Fibroblast of skin of back (primary cell): ENCODE measurements at regions not wholly inside any gene's neighbourhood (a gene's known extent, or its start where the extent isn't known, plus 50 kb on each side); places are given as distances from the start of the nearest gene placed in this dataset.

ENCODE experiments used
- DNase-seq: peaks from one replicate; pipeline ENCODE4 v3.0.0-alpha.2; 2013

DNA sequence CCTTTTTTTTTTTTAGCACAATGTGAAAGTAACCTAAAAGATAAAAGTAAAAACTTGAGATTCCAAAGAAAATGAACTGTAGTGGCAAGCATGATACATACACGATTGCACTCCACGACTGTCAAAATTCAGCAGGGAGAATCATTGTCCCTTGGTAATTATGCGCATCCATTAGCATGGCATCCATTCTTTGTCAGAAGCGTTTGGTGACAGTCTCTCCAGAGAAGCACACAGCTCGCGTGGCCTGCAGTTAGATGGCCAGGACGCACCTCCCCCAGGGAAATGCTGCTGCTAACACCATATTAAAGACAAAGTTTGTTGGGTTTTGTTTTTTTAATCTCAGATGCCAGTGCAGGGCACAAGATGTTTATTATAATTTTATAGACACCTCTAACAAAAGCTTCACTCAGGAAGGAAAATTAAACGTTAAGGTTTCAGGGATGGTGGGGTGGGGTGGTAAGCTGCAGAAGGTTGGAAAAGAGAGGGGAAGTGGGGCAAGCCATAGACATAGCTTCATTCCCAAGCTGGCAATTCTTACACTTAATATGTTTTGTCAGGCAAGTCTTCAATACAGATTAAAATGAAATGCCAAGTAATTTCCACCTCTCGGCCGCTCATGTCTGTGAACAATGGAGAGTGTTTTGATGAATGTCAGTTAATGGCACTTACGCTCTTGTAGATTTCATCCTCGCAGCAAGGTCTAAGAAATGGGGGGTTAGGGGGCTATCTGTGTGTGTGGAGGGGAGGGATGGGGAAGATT lies 142.8 kb upstream of the TOPAZ1 start:
- no peak for DNase-seq

DNA sequence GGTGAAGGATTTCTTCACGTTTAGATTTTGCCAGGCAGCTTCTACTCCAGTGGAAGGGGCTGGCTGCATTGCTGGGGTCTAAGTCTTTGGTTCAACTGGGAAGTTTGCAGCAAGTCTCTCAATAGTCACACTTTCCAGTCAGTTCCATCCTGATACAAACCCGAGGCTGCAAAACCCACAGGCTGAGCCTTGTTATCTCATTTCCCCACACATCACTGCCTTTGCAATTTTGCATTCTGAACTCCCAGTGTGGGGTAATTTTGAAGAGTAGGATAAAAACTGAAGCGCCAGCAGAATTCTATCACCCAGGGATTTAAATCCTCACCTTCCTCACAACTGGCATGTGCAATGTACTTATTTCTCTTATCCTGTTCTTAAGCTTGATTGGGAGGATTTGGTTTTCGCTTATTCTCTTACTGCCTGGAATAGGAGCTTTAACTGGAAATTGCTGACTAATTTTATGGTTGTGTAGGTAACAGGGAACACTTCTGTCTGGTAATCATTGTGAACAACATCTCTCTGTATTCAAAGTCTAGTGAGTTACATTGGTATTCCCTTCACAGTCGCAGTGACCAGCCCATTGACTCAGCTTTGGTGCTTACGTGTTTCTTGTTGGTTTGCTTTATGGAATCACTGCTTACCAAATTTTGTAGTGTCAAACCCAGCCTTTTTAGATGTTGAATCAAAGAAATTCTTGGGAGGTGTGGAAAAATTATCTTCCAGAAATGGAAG lies 142.0 kb upstream of the TOPAZ1 start:
- DNase-seq = no peak

DNA sequence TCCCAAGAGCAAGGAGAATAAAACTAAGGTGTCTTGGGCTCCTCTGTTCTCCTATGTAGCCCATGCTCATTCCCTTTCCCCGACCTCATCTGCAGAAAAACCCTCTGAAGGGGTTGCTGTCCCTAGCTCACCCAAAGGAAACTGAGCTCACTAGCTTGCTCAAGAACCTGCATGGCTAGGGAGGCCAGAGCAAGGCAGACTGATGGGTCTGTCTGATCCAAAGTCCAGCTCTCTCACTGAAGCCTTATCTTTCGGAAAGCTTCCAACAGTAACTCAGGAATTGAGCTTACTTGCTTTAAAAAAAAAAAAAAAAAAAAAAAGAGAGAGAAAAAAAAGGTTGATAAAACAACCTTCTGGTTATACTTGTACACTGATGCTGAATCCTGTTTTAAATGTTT lies 141.4 kb upstream of the TOPAZ1 start:
- DNase-seq = no peak

DNA sequence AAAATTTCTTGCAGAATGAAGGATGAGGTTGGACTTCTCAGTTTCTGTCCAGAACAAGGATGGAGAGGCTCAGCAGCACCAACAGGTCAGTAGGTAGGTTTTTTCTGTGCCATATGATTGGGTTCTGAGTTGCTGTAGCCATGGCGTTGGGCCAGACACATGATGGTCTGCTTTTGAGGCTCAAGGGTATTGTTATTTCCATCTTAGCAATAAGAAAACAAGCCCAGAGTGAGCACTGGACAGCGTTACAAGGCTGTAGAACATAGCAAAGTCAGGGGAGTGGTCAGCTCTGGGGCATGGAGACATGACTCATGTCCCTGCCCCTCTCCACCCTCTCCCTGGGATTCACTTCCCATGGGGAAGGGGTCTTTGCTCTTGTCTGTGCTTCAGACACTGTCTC lies 137.6 kb upstream of the TOPAZ1 start:
- no peak for DNase-seq

DNA sequence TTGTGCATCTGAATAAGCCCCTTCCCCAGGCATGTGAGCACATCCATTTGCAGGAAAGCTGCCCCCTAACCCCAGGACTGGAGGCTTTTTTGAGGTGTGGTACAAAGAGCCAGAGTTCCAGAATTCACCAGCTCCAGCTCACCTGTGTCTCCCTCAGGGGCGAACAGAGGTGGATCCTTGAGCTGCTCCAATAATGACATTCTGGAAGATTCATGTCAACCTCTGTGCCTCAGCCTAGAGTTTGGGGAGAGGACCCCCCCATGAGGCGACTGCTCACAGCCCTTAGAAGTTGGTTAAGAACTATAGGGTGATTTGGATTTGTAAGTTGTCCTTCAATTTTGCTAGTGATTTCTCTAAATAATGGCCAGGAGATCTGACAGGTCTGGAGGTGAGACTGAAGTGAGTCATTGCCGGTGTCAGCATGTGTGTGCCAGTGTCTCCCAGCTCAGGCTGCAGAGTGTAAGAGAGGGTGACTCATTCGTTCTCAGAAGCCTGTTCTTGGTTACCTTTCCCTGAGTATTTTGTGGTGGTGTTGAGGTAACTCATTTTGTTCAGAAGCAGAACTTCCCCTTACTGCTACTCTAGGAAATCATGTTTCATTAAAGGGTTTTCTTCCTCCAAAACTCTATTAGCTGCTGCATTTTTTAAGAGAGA lies 136.9 kb upstream of the TOPAZ1 start:
- DNase-seq = peak; percentile 50

DNA sequence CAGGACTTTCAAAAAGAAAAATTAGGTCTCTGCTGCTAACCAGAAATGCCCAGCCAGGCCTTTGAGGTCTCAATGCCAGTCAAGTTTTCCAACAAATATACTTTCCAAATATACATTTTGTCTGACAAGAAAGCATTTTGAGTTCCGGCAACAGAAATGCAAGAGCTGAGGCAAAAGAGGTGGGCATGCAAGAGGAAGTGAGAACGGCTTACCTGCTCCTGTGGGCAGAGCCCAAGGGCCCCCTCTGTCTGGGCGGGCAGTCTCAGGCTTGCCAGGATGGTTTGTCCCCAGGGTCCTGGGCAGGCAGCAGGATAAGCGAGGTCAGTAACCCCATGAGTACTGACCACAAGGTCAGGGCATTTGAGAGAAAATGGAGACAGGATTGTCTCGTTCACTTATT lies 136.1 kb upstream of the TOPAZ1 start:
- no peak for DNase-seq

DNA sequence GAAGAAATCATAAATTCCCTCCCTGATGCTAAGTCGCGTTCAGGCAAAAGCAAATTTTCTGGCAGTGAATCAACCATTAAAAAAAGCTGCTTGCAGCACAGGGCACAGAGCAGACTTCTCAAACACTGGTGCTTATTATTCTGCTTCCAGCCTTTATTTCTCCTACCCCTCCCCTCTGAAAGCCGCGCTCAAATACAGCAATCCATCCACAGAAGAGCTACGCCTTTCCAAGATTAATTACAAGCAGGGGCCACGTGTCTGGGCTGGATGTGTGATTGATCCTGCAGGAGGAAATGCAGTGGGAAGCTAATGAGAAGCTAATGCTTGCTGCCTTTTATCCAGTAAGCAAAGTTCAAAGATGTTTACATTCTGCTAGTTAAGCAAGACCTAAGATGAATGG lies 134.9 kb upstream of the TOPAZ1 start:
- no peak for DNase-seq

DNA sequence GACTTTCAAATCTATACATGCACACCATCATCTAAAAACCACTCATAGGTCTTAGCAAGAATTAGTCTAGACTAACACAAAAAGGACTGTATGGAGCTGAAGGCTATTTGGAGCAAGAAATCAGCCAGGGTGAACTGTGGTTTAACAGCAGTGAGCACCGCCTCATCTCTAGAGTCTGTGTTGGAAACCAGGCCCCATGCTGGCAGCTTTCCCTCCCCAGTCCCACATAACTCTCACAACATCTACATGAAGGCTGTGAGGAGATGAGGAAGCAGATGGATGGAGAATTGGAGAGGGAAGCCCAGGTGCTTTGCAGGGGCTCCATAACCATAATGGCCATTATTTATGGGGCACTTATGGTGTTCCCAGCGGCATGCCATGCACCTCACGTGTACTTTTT lies 133.2 kb upstream of the TOPAZ1 start:
- no peak for DNase-seq

DNA sequence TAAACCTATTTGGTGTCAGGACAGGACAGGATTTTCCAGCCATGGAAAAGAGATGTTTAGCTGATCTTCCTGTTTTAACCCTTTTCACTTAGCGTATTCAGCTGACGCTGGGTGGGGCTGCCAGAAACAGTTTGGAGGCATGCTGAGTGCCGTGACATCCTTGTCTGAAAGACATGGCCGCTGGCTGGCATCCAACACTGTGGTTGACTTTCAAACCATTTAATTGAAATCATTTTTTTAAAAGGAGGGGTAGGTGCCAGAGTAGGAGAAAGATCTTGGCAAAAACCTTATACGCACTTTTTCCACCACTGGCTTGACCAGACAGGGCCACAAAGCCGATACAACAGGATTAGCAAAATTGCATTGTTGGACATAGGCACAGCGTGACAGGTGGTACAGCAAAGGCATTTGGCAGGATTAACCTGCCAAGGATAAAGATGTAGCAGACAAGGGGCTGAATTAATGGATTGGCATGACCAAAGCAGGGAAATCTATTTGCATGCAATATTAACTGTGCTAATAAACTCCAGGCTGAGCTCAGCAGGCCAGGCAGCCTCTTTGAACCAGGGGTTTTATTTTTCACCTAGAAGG lies 131.8 kb upstream of the TOPAZ1 start:
- DNase-seq = no peak

DNA sequence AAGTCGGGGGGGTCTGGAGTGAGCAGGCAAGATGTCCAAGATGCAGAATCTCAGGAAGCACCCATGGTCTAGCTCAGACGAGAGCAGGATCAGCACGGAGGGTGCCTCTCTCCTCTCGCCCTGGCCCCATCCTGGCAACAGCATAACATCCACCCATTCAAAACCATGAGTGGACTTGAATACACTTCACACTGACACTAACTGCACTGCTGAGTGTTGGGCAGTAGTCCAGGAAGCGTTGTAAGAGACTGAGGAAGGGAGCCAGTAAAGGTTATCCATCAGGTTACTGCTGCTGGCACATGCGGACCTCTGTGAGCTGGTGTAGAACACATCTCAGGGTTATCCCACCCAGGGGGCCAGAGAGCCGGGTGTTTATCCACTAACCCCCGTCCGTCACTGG lies 131.0 kb upstream of the TOPAZ1 start:
- DNase-seq = no peak

DNA sequence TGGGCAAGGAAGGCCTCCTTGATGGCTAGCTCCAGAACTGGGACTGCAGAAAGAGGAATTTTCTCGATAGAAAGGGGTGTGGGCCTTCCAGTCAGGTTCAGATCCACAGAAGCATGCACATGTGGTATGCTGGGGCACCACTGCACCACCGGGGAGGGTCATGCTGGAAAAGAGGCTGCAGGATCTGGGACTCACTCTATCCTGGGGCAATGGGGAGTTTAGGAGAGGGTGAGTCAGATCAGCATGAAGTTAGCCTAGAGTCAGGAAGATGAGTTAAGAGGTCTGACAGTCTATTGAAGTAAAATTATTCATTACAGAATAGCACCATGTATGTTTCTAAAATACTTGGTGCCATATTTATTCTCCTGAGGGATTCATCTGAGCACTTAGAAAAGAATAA lies 130.2 kb upstream of the TOPAZ1 start:
- DNase-seq = no peak

DNA sequence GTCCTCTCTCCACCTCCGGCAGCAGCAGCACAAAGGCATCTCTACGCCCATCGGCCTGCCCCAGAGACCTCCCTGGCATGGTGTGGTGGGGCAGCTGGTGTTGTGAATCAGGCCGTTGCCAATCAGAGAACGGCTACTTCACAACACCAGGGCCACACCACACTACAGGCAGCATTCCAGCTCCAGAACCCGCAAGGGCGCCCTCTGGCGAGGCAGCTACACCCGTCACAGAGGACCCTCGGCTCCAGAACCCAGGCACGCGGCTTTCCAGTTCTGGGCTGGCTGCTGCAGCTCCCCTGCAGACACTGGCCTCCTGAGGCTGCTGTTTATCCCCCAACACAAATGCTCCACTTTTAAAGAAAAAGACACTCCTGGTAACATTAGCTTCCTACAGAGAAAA lies 127.5 kb upstream of the TOPAZ1 start:
- peak; percentile 40 for DNase-seq

DNA sequence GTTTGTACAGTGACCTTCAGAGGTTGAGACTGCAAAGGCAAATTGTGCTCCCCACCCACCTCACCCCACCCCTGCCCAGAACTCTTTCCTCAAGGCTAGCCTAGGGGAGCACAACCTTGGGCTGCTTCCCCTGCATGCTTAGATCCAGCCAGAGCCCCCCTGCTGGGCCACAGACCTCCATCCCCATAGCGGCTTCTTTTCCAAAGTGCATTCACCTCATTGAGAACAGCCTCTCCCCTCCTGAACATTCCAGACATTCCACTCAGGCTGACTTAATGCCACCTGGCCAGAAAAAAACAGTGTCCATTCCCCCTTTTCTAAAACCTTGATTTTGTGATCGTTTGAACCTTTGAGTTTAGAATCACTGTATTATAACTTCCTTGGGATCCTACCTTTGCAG lies 124.4 kb upstream of the TOPAZ1 start:
- DNase-seq = no peak

DNA sequence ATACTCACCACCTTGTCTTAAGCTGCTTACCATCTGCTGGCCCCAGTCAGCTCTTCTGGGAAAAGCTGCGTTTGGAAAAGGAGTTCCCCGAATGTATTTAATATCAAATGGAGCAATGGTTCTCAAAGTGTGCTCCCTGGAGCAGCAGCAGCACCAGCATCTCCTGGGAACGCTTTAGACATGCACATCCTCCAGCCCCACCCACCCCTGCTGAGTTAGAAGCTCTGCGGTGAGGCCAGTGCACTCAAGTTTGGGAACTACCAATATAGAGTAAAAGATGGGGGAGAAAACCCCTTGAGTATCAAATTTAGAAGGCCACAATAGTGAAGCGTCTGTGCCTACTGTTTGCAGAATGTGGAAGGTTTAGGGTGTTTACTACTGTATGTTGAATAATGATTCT lies 124.0 kb upstream of the TOPAZ1 start:
- no peak for DNase-seq

DNA sequence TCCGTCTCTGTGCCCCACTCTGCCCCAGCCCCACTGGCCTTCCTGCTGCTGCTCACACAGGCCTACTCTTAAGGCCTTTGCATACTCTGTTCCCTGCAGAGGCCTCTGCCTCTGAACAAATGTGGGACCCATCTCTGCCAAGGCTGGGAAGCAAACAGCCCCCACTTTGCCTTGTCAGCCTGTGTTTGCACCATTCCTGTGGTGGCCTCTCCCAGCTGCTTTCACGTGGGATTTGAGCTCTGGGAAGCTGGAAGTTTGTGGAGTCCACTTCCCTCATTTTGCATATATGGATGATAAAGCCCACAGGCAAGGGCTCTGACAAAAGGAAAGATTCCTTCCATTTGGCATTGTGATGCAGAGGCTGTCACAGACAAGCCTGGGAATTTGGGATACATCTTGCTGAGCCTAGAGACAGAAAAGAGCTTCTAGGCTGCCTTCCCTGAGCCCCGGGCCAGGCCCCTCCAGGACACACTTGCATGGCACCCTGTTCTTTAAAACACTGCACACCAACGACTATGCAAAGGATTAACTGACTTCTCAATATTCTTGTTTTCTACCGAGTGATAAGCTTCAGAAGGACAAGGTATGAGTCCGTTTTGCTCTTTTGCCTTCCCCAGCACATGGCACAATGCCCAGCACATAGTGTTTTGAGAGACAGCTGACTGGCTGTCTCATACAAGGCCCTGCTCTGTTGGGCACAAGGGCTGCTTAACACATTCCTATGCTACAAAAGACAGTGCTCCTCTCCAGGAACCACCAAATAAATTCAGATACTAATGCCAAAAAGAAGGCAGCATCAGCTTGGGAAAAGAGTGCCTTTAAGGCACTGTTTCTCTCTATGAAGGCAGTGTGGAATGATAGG lies 120.7 kb upstream of the TOPAZ1 start:
- peak; percentile 38 for DNase-seq

DNA sequence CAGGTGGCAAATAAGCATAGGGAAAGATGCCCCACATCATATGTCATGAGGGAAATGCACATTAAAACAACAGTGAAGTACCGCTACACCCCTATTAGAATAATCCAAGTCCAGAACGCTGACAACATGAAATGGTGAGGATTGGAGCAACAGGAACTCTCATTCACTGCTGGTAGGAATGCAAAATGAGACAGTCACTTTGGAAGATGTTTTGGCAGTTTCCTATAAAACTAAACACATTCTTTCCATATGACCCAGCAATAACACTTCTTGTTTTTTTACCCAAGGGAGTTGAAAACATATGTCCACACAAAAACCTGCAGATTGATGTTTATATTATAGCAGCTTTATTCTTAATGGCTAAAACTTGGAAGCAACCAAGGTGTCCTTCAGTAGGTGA lies 116.4 kb upstream of the TOPAZ1 start:
- peak; percentile 75 for DNase-seq

DNA sequence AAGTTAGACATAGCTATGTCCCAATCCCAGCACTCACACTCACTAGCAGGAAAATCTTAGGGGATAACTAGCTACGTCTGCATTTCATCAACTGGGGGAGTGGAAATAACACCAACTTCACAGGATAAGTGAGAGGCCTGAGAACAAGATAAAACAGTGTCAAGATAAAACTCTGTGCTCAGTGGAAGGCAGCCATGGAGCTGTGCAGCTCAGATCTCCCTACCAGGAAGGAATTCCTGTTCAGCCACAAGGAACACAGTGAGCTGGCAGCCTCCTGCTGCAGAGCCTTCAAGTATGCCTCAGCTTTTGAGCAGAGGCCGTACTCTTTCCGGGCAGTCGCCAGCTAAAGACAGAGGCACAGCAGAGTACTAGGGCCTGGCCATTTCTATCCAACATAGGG lies 115.8 kb upstream of the TOPAZ1 start:
- DNase-seq = peak; percentile 73

DNA sequence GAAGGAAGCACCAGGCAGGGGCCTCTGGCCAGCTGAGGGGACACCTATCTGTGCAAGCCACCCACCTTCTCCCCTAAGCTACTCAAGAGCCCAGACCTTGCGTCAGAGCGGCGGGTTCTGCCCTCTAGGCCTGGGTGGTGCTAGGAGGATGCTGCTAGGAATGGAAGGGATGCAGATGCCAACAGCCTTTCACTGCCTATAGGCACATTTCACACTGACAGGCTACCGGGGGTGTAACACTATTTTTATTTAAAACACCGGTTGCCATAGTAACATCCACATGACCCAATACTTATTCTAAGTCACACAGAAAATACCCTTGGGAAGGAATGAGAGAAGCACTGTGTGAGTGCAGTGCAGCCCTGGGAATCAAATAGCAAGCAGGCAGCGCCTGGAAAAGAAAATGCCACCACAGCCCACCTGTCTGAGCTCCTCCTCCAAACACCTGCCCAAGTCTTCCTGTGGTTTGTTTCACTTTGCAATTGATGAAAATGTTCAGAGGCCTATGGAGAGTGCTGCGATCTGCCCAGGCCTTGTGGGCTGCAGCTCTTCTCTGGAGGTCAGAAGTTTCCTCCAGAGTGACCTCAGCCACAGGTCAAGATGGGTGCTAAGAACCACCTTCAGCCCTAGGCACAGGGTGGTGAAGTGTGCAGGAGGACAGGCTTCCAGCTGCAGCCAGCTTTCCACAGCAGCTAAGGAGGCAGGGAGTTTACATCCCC lies 113.5 kb upstream of the TOPAZ1 start:
- DNase-seq = peak; percentile 33

DNA sequence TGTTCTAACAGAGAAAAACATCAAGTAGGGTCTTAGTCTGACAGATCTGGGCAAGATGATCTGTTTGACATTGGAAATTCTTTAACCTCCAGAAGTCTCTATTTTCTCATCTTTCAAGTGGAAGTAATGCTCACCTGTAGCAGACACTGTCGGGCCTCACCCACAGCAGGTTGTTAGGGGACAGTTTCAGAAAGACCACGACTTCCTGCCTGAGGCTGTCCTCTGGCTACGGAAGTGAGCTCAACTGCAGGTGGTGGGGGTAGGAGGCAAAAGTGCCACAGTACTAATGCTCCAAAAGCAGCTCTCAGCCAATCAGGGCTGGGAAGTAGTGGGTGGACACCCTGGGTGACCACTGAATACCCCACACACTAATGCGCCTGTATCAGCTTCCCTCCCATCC lies 111.4 kb upstream of the TOPAZ1 start:
- DNase-seq = no peak

DNA sequence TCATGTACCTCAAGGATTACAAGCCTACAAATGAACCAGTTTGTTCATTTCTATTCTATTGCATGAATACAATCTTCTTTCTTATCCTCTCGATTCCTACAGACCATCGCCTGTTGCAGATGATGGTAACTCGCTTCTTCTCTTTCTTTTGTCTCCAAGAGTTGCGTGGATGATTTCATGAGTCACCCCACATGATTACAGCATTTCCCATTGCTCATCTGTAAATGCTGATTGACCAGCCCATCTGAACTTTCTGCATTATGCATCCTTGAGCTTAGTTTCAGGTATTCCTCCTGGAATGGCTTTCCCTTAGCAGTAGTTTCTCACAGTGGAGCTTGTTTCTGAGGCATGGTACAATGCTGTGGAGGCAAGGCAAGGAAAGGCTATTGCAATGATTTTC lies 109.6 kb upstream of the TOPAZ1 start:
- DNase-seq = no peak

DNA sequence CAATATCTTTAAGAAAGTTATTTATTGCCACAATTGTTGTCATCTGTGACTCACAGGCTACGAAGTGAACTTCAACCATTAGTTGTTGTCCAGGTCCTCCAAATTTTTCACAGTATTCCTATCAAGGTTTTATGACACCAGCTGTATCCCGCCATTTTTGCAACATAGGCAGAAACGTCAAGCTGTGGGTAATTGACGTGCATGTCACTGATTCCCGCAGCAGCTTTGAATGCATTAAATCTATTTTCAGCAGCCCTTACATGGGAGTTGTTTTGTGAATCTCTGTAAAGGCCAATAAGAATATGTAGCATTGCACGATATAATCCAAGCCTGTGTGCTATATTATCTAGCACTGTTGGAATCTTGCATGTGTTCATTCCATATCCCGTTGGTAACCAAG lies 109.1 kb upstream of the TOPAZ1 start:
- no peak for DNase-seq

DNA sequence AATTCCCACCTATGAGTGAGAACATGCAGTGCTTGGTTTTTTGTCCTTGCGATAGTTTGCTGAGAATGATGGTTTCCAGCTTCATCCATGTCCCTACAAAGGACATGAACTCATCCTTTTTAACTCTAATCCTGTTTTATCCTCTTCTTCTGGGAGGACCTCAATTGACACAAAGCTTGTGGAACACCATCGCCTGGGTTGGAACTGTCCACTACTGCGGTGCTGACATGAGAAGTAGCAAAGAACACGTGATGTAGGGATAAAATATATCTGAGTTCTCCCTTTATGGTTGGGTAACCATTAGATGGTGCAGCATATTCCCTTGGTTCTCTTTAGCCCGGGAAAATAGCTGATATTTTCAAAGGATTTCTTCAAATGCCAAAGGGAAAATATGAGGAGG lies 105.3 kb upstream of the TOPAZ1 start:
- DNase-seq = peak; percentile 42
